ENCODE measurements at regions not wholly inside any gene's neighbourhood (a gene's known extent, or its start where the extent isn't known, plus 50 kb on each side); places are given as distances from the start of the nearest gene placed in this dataset.

DNA sequence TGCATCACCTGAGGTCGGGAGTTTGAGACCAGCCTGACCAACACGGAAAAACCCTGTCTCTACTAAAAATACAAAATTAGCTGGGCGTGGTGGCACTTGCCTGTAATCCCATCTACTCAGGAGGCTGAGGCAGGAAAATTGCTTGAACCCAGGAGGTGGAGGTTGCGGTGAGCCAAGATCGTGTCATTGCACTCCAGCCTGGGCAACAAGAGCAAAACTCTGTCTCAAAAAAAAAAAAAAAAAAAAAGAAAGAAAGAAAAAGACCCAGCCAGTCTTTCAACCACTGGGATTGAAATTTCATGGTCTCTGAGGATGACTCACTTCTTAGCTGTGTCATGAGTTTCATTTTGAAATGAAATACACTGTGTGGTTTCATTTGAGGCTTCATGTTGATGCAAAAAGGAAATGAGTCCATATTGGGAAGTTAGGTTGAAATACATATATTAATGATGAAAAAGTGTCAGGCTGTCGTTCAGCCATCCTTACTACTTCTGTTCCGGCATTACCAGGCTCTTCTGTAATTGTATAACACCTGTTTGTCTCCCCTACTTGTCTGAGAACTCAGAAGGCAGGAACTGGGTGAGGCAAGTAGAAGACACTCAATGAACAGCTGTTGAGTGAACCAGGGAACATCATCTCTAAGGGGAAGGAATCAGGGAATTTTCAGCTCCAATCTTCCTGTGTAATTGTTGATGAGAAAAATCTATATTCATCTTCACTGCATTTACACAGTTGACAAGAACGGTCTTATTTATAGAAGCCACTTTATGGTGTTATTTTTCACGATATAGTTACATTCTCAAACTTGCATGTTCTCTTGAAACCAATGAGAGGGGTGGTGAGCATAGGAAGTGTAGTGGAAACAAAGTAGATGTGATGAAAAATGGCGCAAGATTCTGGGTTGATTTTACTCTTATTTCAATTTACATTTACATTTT, 87.4 kb downstream of the NFKBIZ start:
- TF ChIP-seq POLR2A (IDR thresholded peaks at IDR 0.05) = no peak
- TF ChIP-seq, protein P1, sequence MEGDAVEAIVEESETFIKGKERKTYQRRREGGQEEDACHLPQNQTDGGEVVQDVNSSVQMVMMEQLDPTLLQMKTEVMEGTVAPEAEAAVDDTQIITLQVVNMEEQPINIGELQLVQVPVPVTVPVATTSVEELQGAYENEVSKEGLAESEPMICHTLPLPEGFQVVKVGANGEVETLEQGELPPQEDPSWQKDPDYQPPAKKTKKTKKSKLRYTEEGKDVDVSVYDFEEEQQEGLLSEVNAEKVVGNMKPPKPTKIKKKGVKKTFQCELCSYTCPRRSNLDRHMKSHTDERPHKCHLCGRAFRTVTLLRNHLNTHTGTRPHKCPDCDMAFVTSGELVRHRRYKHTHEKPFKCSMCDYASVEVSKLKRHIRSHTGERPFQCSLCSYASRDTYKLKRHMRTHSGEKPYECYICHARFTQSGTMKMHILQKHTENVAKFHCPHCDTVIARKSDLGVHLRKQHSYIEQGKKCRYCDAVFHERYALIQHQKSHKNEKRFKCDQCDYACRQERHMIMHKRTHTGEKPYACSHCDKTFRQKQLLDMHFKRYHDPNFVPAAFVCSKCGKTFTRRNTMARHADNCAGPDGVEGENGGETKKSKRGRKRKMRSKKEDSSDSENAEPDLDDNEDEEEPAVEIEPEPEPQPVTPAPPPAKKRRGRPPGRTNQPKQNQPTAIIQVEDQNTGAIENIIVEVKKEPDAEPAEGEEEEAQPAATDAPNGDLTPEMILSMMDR (IDR thresholded peaks at IDR 0.05) = no peak
